NCI-H128 (cell line): ENCODE measurements at regions not wholly inside any gene's neighbourhood (a gene's known extent, or its start where the extent isn't known, plus 50 kb on each side); places are given as distances from the start of the nearest gene placed in this dataset.
"Not testable (repeated sequence)": the region's sequence is repeated elsewhere in the genome, so short reads cannot be mapped to it uniquely, and the experiment has no call there.

ENCODE experiments used
- DNase-seq: peaks from one replicate; lab custom pipeline; 2025; ENCODE audit not compliant: unreplicated experiment; lab: John Stamatoyannopoulos, UW

GRCh38 chr3:115384381-115384780 lies 237.3 kb upstream of the ZBTB20 start:
- no peak for DNase-seq

GRCh38 chr3:115385774-115386730 lies 237.3 kb upstream of the GAP43 start:
- DNase-seq, result no peak

GRCh38 chr3:115388166-115388565 lies 235.1 kb upstream of the GAP43 start:
- DNase-seq, result no peak

GRCh38 chr3:115388811-115389210 lies 234.5 kb upstream of the GAP43 start:
- DNase-seq, result no peak

GRCh38 chr3:115396801-115397200 lies 226.5 kb upstream of the GAP43 start:
- no peak for DNase-seq

- no peak for DNase-seq
These were observed 225.9 kb upstream of the GAP43 start for GRCh38 chr3:115397433-115397832.

GRCh38 chr3:115398506-115398905 lies 224.8 kb upstream of the GAP43 start:
- no peak for DNase-seq

GRCh38 chr3:115399750-115400149 lies 223.6 kb upstream of the GAP43 start:
- no peak for DNase-seq

GRCh38 chr3:115401298-115401697 lies 222.0 kb upstream of the GAP43 start:
- no peak for DNase-seq

- DNase-seq, result no peak
These were observed 221.3 kb upstream of the GAP43 start for GRCh38 chr3:115401851-115402501.

- no peak for DNase-seq
These were observed 220.7 kb upstream of the GAP43 start for GRCh38 chr3:115402651-115403050.

- no peak for DNase-seq
These were observed 219.5 kb upstream of the GAP43 start for GRCh38 chr3:115403786-115404185.

GRCh38 chr3:115409596-115409995 lies 213.7 kb upstream of the GAP43 start:
- no peak for DNase-seq

- DNase-seq, result not testable (repeated sequence)
These were observed 208.7 kb upstream of the GAP43 start for GRCh38 chr3:115414610-115415009.

GRCh38 chr3:115415246-115415996 lies 207.9 kb upstream of the GAP43 start:
- no peak for DNase-seq

- DNase-seq, result no peak
These were observed 204.7 kb upstream of the GAP43 start for GRCh38 chr3:115418583-115418982.

GRCh38 chr3:115420086-115420485 lies 203.2 kb upstream of the GAP43 start:
- no peak for DNase-seq

GRCh38 chr3:115423170-115423569 lies 200.1 kb upstream of the GAP43 start:
- DNase-seq, result no peak

- DNase-seq, result no peak
These were observed 194.5 kb upstream of the GAP43 start for GRCh38 chr3:115428841-115429240.

GRCh38 chr3:115436767-115437301 lies 186.5 kb upstream of the GAP43 start:
- DNase-seq, result no peak

GRCh38 chr3:115438799-115439198 lies 184.5 kb upstream of the GAP43 start:
- DNase-seq, result no peak
